ENCODE measurements at regions not wholly inside any gene's neighbourhood (a gene's known extent, or its start where the extent isn't known, plus 50 kb on each side); places are given as distances from the start of the nearest gene placed in this dataset.

- H3K9me3 ChIP-seq (ENCODE audit: control insufficient read depth, insufficient read depth, low read length), result peaks cover 36% of the 10 kb centered on the region
- H4K5ac ChIP-seq (ENCODE audit: low read depth, low read length), result no peak overlapping the region
- no peaks in the 10 kb centered on the region for H4K20me1 ChIP-seq (ENCODE audit: insufficient read depth, low read length)
- no peaks in the 10 kb centered on the region for H3K36me3 ChIP-seq (ENCODE audit: control insufficient read depth, insufficient read depth, low read length)
- H2BK120ac ChIP-seq (ENCODE audit: low read depth, low read length), result no peak overlapping the region
- DNase-seq, result no peak
- H3K4me2 ChIP-seq (ENCODE audit: low read depth, low read length), result no peak overlapping the region
- no peaks in the 10 kb centered on the region for H3K4me1 ChIP-seq (ENCODE audit: control insufficient read depth, insufficient read depth, low read length)
- H3K27me3 ChIP-seq (ENCODE audit: control insufficient read depth, insufficient read depth, low read length), result no peaks in the 10 kb centered on the region
- no peak overlapping the region for H3K23ac ChIP-seq (ENCODE audit: low read depth, low read length)
- no peak overlapping the region for H2AFZ ChIP-seq (replicated peaks; ENCODE audit: low read length, poor library complexity)
- H4K91ac ChIP-seq (ENCODE audit: insufficient read depth, low read depth, low read length), result no peak overlapping the region
- ChIA-PET CTCF (no interaction called here), POLR2A (ENCODE audit: unreplicated experiment) (no interaction called here)
- no peak overlapping the region for H2BK20ac ChIP-seq (ENCODE audit: low read depth, low read length)
- H3K79me1 ChIP-seq (ENCODE audit: low read depth in 1 of 2, low read length in 2 of 2), result no peaks in the 10 kb centered on the region
- no TSS peak for BruUV-seq (replicated peaks)
- H3K14ac ChIP-seq (replicated peaks; ENCODE audit: low read depth, low read length), result no peak overlapping the region
- no peak overlapping the region for H2AK5ac ChIP-seq (ENCODE audit: low read depth, low read length)
- no peak overlapping the region for H3K56ac ChIP-seq (ENCODE audit: extremely low read depth, insufficient read depth, low read length)
- no peak overlapping the region for H2AK9ac ChIP-seq (replicated peaks; ENCODE audit: low read depth, low read length, poor library complexity)
- intact Hi-C loops (cut with micrococcal nuclease), result no loop called here
- H3K9ac ChIP-seq (ENCODE audit: low read depth, low read length), result no peak overlapping the region
- TF ChIP-seq MAZ (IDR thresholded peaks at IDR 0.05; ENCODE audit: borderline replicate concordance, low read depth, low read length) (no peak), RCOR1 (IDR thresholded peaks at IDR 0.05; ENCODE audit: insufficient replicate concordance, low read length) (no peak)
- no peaks in the 10 kb centered on the region for H3K9me1 ChIP-seq (ENCODE audit: insufficient read depth, low read length)
- ATAC-seq (ENCODE audit: low read depth), result no peak
- H3K18ac ChIP-seq (ENCODE audit: low read depth, low read length), result no peak overlapping the region
- no peak overlapping the region for H4K8ac ChIP-seq (ENCODE audit: low read depth in 2 of 2, low read length in 2 of 2)
- H3K4me3 ChIP-seq (ENCODE audit: insufficient read depth, low read depth, low read length), result no peak overlapping the region
- dilution Hi-C loops (cut with HindIII; ENCODE audit: low sequenced_read_pairs, unreplicated experiment), result no loop called here
- H3K27ac ChIP-seq (ENCODE audit: insufficient read depth, low read length), result no peak overlapping the region
- WGBS, 2 experiments (ENCODE audit: extremely low coverage in 2 of 2, insufficient read length in 1 of 2), result no CpG with 5 or more reads among the region's 7 CpGs
- no peak overlapping the region for H2BK15ac ChIP-seq (ENCODE audit: low read depth, low read length)
- H2BK5ac ChIP-seq (ENCODE audit: low read depth, low read length, poor library complexity, severe bottlenecking), result no peak overlapping the region
- no peak overlapping the region for H3K4ac ChIP-seq (ENCODE audit: low read depth, low read length)
- in situ Hi-C loops (cut with MboI; ENCODE audit: low sequenced_read_pairs), result loop anchor here (25.0 kb wide), 1 partner anchor 99 kb away; no protein-coding TSS in a partner anchor
Observed at GRCh38 chr16:5838071-5838470, 740.5 kb upstream of the EEF2KMT start.
